ENCODE measurements at regions not wholly inside any gene's neighbourhood (a gene's known extent, or its start where the extent isn't known, plus 50 kb on each side); places are given as distances from the start of the nearest gene placed in this dataset.

- no peak for TF ChIP-seq CTCF (IDR thresholded peaks at IDR 0.05)
- no peak for TF ChIP-seq POLR2A (IDR thresholded peaks at IDR 0.05)
Observed at GRCh38 chr5:84438456-84438855, 53.8 kb upstream of the EDIL3 start.
